Karpas-422 (cell line): ENCODE measurements at regions not wholly inside any gene's neighbourhood (a gene's known extent, or its start where the extent isn't known, plus 50 kb on each side); places are given as distances from the start of the nearest gene placed in this dataset.

Source experiments
- DNase-seq: peaks from one replicate; pipeline ENCODE4 v3.0.0-alpha.2; 2015
- H2AFZ ChIP-seq: fragments of 200-600 bp; sonication (generic); 2 replicates; pipeline ENCODE4 v1.6.1; 2014; ENCODE audit warnings: antibody characterized with exemption, low read length, mixed read lengths
- H3K27ac ChIP-seq: fragments of 200-600 bp; sonication (generic); 2 replicates; pipeline ENCODE4 v1.5.1; 2014; ENCODE audit warnings: mild to moderate bottlenecking, low read length, moderate library complexity
- H3K27me3 ChIP-seq: fragments of 200-600 bp; sonication (generic); 2 replicates; pipeline ENCODE4 v1.6.1; 2014; ENCODE audit warnings: low read length, mixed read lengths
- H3K36me3 ChIP-seq: fragments of 200-600 bp; sonication (generic); 2 replicates; pipeline ENCODE4 v1.6.1; 2014; ENCODE audit warnings: low read length, mixed read lengths; ENCODE audit not compliant: insufficient read depth
- H3K4me1 ChIP-seq: fragments of 200-600 bp; sonication (generic); 2 replicates; pipeline ENCODE4 v1.6.1; 2014; ENCODE audit warnings: mild to moderate bottlenecking, low read length, mixed read lengths
- H3K4me2 ChIP-seq: fragments of 200-600 bp; sonication (generic); 2 replicates; pipeline ENCODE4 v1.6.1; 2014; ENCODE audit warnings: low read length, low read depth, mild to moderate bottlenecking; ENCODE audit not compliant: poor library complexity, severe bottlenecking
- H3K4me3 ChIP-seq: fragments of 200-600 bp; sonication (generic); 2 replicates; pipeline ENCODE4 v1.5.1; 2014; ENCODE audit warnings: mild to moderate bottlenecking, antibody characterized with exemption, low read length, mixed read lengths
- H3K79me2 ChIP-seq: fragments of 200-600 bp; sonication (generic); 2 replicates; pipeline ENCODE4 v1.6.1; 2014; ENCODE audit warnings: mild to moderate bottlenecking, low read length, mixed read lengths
- H3K9ac ChIP-seq: fragments of 200-600 bp; sonication (generic); 2 replicates; pipeline ENCODE4 v1.6.0; 2014; ENCODE audit warnings: low read length
- H3K9me2 ChIP-seq: fragments of 200-600 bp; sonication (generic), shearing (Covaris generic); replicated peaks from 2 replicates; pipeline ENCODE4 v1.6.0; 2014; ENCODE audit warnings: mild to moderate bottlenecking, low read length, moderate library complexity; ENCODE audit not compliant: insufficient read depth
- H3K9me3 ChIP-seq: fragments of 300-700, 200-600 bp; sonication (generic); 2 replicates; pipeline ENCODE4 v1.6.1; 2014; ENCODE audit warnings: low read length, mixed read lengths
- H4K20me1 ChIP-seq: fragments of 200-600 bp; sonication (generic); 2 replicates; pipeline ENCODE4 v1.6.1; 2014; ENCODE audit warnings: mild to moderate bottlenecking, antibody characterized with exemption, low read length, low read depth; ENCODE audit not compliant: insufficient read depth

- no peak for DNase-seq
- H3K27me3 ChIP-seq: no peaks in the 10 kb centered on the region
- no peaks in the 10 kb centered on the region for H3K9me3 ChIP-seq
- H2AFZ ChIP-seq: no peak overlapping the region
- no peak overlapping the region for H3K9ac ChIP-seq
- no peaks in the 10 kb centered on the region for H3K36me3 ChIP-seq
- H3K27ac ChIP-seq: no peak overlapping the region
- no peaks in the 10 kb centered on the region for H3K79me2 ChIP-seq
- H3K4me2 ChIP-seq: no peak overlapping the region
- H3K4me1 ChIP-seq: no peaks in the 10 kb centered on the region
- no peaks in the 10 kb centered on the region for H4K20me1 ChIP-seq
- no peak overlapping the region for H3K4me3 ChIP-seq
- H3K9me2 ChIP-seq: no peaks in the 10 kb centered on the region
Measured at GRCh38 chr18:78813156-78813555, 166.5 kb upstream of the SALL3 start.

GRCh38 chr18:78813936-78814710 is 165.5 kb upstream of the SALL3 start:
- Histone ChIP-seq H3K36me3 (no peaks in the 10 kb centered on the region), H3K9me2 (no peaks in the 10 kb centered on the region), H3K27ac (no peak overlapping the region), H2AFZ (no peak overlapping the region), H3K4me1 (no peaks in the 10 kb centered on the region), H3K79me2 (no peaks in the 10 kb centered on the region), H3K9me3 (no peaks in the 10 kb centered on the region), H3K4me3 (no peak overlapping the region), H3K4me2 (no peak overlapping the region), H3K27me3 (no peaks in the 10 kb centered on the region), H3K9ac (no peak overlapping the region), H4K20me1 (no peaks in the 10 kb centered on the region)
- DNase-seq: no peak

- H3K79me2 ChIP-seq: no peaks in the 10 kb centered on the region
- no peak overlapping the region for H3K4me2 ChIP-seq
- no peak overlapping the region for H3K9ac ChIP-seq
- H4K20me1 ChIP-seq: no peaks in the 10 kb centered on the region
- no peaks in the 10 kb centered on the region for H3K27me3 ChIP-seq
- no peak overlapping the region for H2AFZ ChIP-seq
- no peaks in the 10 kb centered on the region for H3K9me2 ChIP-seq
- H3K4me1 ChIP-seq: no peaks in the 10 kb centered on the region
- H3K9me3 ChIP-seq: no peaks in the 10 kb centered on the region
- no peak for DNase-seq
- H3K27ac ChIP-seq: no peak overlapping the region
- H3K4me3 ChIP-seq: no peak overlapping the region
- no peaks in the 10 kb centered on the region for H3K36me3 ChIP-seq
Measured at GRCh38 chr18:78814766-78815165, 164.9 kb upstream of the SALL3 start.

- no peak for DNase-seq
Measured at GRCh38 chr18:78816114-78816513, 163.5 kb upstream of the SALL3 start.

GRCh38 chr18:78816916-78817315 is 162.7 kb upstream of the SALL3 start:
- Histone ChIP-seq H2AFZ (no peak overlapping the region), H3K9me3 (no peaks in the 10 kb centered on the region), H4K20me1 (no peaks in the 10 kb centered on the region), H3K9ac (no peak overlapping the region), H3K79me2 (no peaks in the 10 kb centered on the region), H3K27ac (no peak overlapping the region), H3K4me2 (no peak overlapping the region), H3K36me3 (no peaks in the 10 kb centered on the region), H3K4me3 (no peak overlapping the region), H3K4me1 (no peaks in the 10 kb centered on the region), H3K27me3 (no peaks in the 10 kb centered on the region), H3K9me2 (no peaks in the 10 kb centered on the region)
- no peak for DNase-seq

More at GRCh38 chr18:78816114-78816513, 163.5 kb upstream of the SALL3 start:
- Histone ChIP-seq H3K36me3 (no peaks in the 10 kb centered on the region), H3K79me2 (no peaks in the 10 kb centered on the region), H2AFZ (no peak overlapping the region), H3K9ac (no peak overlapping the region), H4K20me1 (no peaks in the 10 kb centered on the region), H3K27ac (no peak overlapping the region), H3K9me3 (no peaks in the 10 kb centered on the region), H3K9me2 (no peaks in the 10 kb centered on the region), H3K4me1 (no peaks in the 10 kb centered on the region), H3K27me3 (no peaks in the 10 kb centered on the region), H3K4me3 (no peak overlapping the region), H3K4me2 (no peak overlapping the region)

- Histone ChIP-seq H3K9me2 (no peaks in the 10 kb centered on the region), H4K20me1 (no peaks in the 10 kb centered on the region), H3K79me2 (no peaks in the 10 kb centered on the region), H3K36me3 (no peaks in the 10 kb centered on the region), H3K4me2 (no peak overlapping the region), H3K27ac (no peak overlapping the region), H3K4me3 (no peak overlapping the region), H3K4me1 (no peaks in the 10 kb centered on the region), H3K9me3 (no peaks in the 10 kb centered on the region), H2AFZ (no peak overlapping the region), H3K27me3 (no peaks in the 10 kb centered on the region), H3K9ac (no peak overlapping the region)
- no peak for DNase-seq
Measured at GRCh38 chr18:78818495-78818894, 161.1 kb upstream of the SALL3 start.

GRCh38 chr18:78818961-78819360 is 160.7 kb upstream of the SALL3 start:
- no peak overlapping the region for H3K4me2 ChIP-seq
- H3K79me2 ChIP-seq: no peaks in the 10 kb centered on the region
- no peaks in the 10 kb centered on the region for H3K4me1 ChIP-seq
- H3K9ac ChIP-seq: no peak overlapping the region
- no peaks in the 10 kb centered on the region for H3K36me3 ChIP-seq
- H4K20me1 ChIP-seq: no peaks in the 10 kb centered on the region
- DNase-seq: no peak
- H2AFZ ChIP-seq: no peak overlapping the region
- H3K27me3 ChIP-seq: no peaks in the 10 kb centered on the region
- no peaks in the 10 kb centered on the region for H3K9me2 ChIP-seq
- H3K27ac ChIP-seq: no peak overlapping the region
- H3K4me3 ChIP-seq: no peak overlapping the region
- no peaks in the 10 kb centered on the region for H3K9me3 ChIP-seq

- Histone ChIP-seq H3K4me3 (no peak overlapping the region), H3K4me2 (no peak overlapping the region), H3K79me2 (no peaks in the 10 kb centered on the region), H2AFZ (no peak overlapping the region), H3K27me3 (no peaks in the 10 kb centered on the region), H3K36me3 (no peaks in the 10 kb centered on the region), H3K9me3 (no peaks in the 10 kb centered on the region), H3K9ac (no peak overlapping the region), H3K27ac (no peak overlapping the region), H4K20me1 (no peaks in the 10 kb centered on the region), H3K4me1 (peaks cover 4% of the 10 kb centered on the region; the same call in 1 of the 2 replicates), H3K9me2 (no peaks in the 10 kb centered on the region)
- DNase-seq: no peak
Measured at GRCh38 chr18:78820161-78820834, 159.3 kb upstream of the SALL3 start.
